ENCODE measurements at regions not wholly inside any gene's neighbourhood (a gene's known extent, or its start where the extent isn't known, plus 50 kb on each side); places are given as distances from the start of the nearest gene placed in this dataset.

GRCh38 chr7:25391961-25392587 is 163.8 kb upstream of the NPVF start:
- no TSS peak for BruUV-seq (replicated peaks)
- Histone ChIP-seq H4K20me1 (replicated peaks; ENCODE audit: control insufficient read depth, extremely low read depth, insufficient read depth, low read length) (no peaks in the 10 kb centered on the region), H3K4me3 (replicated peaks in 1 of 3; ENCODE audit: insufficient read depth in 1 of 3, low read depth in 1 of 3, low read length in 3 of 3) (no peak overlapping the region), H3K9ac (replicated peaks; ENCODE audit: extremely low read depth, insufficient read depth, low read length) (no peak overlapping the region), H3K9me1 (replicated peaks; ENCODE audit: control insufficient read depth, extremely low read depth, insufficient read depth, low read length) (no peaks in the 10 kb centered on the region), H3K79me2 (ENCODE audit: control insufficient read depth, insufficient read depth, low read length) (no peaks in the 10 kb centered on the region), H3K4me2 (ENCODE audit: insufficient read depth, low read length) (no peak overlapping the region), H3K9me3 (replicated peaks; ENCODE audit: control insufficient read depth, insufficient read depth, low read length) (no peaks in the 10 kb centered on the region), H3K4me1 (ENCODE audit: control insufficient read depth, extremely low read depth, insufficient read depth, low read length) (no peaks in the 10 kb centered on the region), H3K27ac (ENCODE audit: insufficient read depth, low read depth, low read length) (no peak overlapping the region), H3K36me3 (ENCODE audit: control insufficient read depth in 2 of 2, extremely low read depth in 1 of 2, insufficient read depth in 2 of 2, low read length in 2 of 2) (no peaks in the 10 kb centered on the region), H2AFZ (ENCODE audit: low read depth, low read length) (no peak overlapping the region), H3K27me3 (ENCODE audit: control insufficient read depth in 2 of 2, insufficient read depth in 2 of 2, low read length in 2 of 2) (peaks cover 2 to 3% of the 10 kb centered on the region in 2 experiments)
- dilution Hi-C loops (cut with MboI; ENCODE audit: extremely low pct_ligation_motif_present, low sequenced_read_pairs) (no loop called here), intact Hi-C loops (cut with micrococcal nuclease) (loop anchor here (1.0 to 5.0 kb wide), 3 partner anchors 174 to 1770 kb away; no protein-coding TSS in a partner anchor)
- CTCF ChIA-PET = interaction anchor here (0.8 to 7.3 kb wide), 14 partner anchors 10 to 973 kb away, joined by 3 to 119 read pairs (median 4); no protein-coding TSS in a partner anchor
- TF ChIP-seq GATA2 (IDR thresholded peaks at IDR 0.05; ENCODE audit: insufficient read depth, insufficient read length, low read depth, low read length) (no peak), POLR2AphosphoS5 (IDR thresholded peaks at IDR 0.05; ENCODE audit: insufficient read depth, low read depth, low read length) (no peak), POLR2A (IDR thresholded peaks at IDR 0.05; ENCODE audit: low read depth, low read length) (no peak), JUN (IDR thresholded peaks at IDR 0.05; ENCODE audit: borderline replicate concordance, insufficient read depth, insufficient read length, low read depth) (no peak), MYC (IDR thresholded peaks at IDR 0.05; ENCODE audit: low read depth, low read length) (no peak), EZH2 (IDR thresholded peaks at IDR 0.05; ENCODE audit: borderline replicate concordance, low read depth, low read length, severe bottlenecking) (no peak), FOS (IDR thresholded peaks at IDR 0.05; ENCODE audit: borderline replicate concordance, insufficient read depth, low read length) (no peak), CTCF (IDR thresholded peaks at IDR 0.05; ENCODE audit: extremely low read depth in 1 of 2, insufficient read depth in 1 of 2, low read depth in 1 of 2, low read length in 2 of 2) (no peak), MAX (IDR thresholded peaks at IDR 0.05; ENCODE audit: insufficient read depth, insufficient read length) (no peak)
- FAIRE-seq (no peak), DNase-seq (ENCODE audit: low read depth, low spot score) (no peak)
- POLR2A ChIA-PET = no interaction called here
